Dedifferentiated amniotic fluid mesenchymal stem cell (primary cell): ENCODE measurements at regions not wholly inside any gene's neighbourhood (a gene's known extent, or its start where the extent isn't known, plus 50 kb on each side); places are given as distances from the start of the nearest gene placed in this dataset.
"Not testable (repeated sequence)": the region's sequence is repeated elsewhere in the genome, so short reads cannot be mapped to it uniquely, and the experiment has no call there.

ENCODE experiments used
- DNase-seq: peaks from one replicate; pipeline ENCODE4 v3.0.0-alpha.2; 2016; ENCODE audit errors: extremely low spot score

DNA sequence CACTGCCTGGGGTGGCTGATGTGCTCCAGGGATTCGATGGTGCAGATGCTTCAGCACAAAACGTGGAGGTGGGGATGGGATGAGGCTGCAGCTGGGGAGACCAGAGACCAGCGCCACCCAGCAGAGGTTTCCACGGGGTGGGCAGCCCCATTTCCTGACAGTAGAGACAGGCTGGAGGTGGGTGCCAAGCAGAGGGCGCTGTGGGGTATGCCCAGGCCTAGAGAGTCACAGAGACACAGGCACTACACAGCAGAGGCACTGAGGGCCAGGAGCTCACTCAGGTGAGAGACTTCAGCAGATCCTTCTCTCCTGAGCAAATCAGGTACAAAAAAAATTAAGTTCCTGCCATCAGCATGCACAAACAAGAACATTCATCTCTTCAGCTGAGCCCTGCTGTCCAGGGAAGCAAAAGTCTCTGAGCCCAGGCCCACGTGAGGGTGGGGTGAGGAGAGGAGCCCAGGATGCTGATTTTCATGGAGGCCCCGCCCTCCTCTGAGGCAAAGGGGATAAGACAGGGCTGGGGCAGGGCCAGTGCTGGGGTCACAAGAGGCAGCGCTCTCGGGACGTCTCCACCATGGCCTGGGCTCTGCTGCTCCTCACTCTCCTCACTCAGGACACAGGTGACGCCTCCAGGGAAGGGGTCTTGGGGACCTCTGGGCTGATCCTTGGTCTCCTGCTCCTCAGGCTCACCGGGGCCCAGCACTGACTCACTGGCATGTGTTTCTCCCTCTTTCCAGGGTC is 53.1 kb downstream of the GGTLC2 start:
- no peak for DNase-seq

- no peak for DNase-seq
Measured at GRCh38 chr22:22698263-22698750, 53.9 kb downstream of the GGTLC2 start.

- no peak for DNase-seq
Measured at GRCh38 chr22:22700631-22701030, 56.2 kb downstream of the GGTLC2 start.

GRCh38 chr22:22701557-22701956 is 57.1 kb downstream of the GGTLC2 start:
- DNase-seq, result not testable (repeated sequence)

DNA sequence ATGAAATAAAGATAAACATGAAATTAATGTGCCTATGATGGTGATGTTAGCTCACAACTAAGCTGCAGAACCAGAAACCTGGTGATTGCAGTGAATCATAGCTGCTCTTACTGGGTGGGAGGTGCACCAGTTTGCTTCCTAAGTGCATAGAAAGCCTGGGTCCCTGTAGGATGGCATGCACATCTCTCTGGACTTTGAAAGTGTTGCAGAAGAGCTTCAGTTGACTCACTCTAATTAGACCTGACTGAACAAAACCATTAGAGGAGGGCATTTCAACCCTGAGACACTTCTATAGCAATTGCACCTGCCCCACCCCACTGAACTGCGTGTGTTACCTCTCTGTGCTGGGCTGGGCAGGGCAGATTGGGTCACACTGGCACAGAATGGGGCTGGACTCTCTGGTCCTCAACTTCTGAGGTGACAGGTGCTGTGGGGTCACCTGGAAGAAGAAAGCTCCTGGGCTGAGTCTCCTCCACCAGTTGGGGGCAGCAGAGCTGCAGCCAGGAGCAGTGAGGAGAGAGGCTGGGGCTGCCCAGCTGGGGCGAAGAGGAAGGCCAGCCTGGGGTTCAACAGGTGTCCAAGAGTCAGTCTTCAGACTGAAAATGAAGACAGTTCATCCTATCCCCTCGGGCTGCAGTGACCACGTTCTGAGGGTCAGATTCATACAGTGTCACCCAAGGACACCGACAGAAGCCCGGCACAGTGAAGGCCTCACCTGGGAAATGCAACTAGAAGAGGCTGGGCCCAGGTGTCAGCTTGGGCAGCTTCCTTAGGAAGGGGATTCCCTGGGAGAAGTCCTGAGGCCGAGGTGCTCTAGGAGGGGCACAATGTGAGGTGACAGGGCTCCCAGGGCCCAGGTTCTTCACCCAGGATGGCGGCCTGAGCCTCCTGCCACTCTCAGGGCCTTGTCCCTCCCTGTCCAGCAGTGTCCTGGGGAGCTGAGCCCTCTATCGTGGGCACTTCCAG is 58.1 kb downstream of the GGTLC2 start:
- peak; percentile 12 for DNase-seq

- DNase-seq, result no peak
Measured at GRCh38 chr22:22703203-22703570, 58.8 kb downstream of the GGTLC2 start.

DNA sequence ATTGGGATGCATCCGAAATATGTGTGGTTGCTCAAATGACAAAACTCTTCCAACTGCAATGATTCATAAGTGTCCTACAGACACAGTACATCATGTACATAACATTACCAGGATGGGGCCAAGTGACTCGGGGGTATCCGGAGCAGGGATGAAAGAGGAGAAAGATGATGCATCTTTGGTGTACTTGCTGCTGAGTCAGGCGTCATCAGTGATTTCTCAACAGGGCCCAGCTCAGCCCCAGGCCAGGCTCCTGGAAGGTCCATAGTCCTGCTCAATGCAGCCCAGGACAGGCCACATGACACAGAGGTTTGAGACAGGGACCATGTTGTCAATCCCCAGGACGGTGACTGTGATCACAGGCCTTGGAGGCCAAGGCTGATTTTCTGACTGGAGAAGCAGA is 59.3 kb downstream of the GGTLC2 start:
- DNase-seq, result peak; percentile 14

DNA sequence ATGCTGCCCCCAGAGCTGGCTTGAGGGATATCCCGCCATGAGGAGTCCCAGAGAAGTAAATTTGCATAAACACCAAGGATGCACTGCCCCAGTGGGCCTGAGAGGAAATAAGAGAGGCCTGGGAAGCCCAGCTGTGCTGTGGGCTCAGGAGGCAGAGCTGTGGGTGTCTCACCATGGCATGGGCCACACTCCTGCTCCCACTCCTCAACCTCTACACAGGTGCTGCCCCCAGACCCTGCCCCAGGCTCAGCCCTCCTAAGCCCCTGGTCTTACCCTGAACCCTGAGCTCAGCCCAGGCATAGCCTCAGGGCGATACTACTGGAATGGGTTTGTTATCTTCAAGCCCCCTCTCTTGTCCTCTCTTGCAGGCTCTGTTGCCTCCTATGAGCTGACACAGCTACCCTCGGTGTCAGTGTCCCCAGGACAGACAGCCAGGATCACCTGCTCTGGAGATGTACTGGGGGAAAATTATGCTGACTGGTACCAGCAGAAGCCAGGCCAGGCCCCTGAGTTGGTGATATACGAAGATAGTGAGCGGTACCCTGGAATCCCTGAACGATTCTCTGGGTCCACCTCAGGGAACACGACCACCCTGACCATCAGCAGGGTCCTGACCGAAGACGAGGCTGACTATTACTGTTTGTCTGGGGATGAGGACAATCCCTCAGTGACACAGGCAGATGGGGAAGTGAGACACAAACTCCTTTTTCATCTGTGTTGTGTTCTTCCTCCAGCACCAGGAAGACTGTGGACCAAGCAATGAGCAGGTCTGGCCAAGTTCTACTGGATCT is 59.9 kb downstream of the GGTLC2 start:
- DNase-seq, result no peak

DNA sequence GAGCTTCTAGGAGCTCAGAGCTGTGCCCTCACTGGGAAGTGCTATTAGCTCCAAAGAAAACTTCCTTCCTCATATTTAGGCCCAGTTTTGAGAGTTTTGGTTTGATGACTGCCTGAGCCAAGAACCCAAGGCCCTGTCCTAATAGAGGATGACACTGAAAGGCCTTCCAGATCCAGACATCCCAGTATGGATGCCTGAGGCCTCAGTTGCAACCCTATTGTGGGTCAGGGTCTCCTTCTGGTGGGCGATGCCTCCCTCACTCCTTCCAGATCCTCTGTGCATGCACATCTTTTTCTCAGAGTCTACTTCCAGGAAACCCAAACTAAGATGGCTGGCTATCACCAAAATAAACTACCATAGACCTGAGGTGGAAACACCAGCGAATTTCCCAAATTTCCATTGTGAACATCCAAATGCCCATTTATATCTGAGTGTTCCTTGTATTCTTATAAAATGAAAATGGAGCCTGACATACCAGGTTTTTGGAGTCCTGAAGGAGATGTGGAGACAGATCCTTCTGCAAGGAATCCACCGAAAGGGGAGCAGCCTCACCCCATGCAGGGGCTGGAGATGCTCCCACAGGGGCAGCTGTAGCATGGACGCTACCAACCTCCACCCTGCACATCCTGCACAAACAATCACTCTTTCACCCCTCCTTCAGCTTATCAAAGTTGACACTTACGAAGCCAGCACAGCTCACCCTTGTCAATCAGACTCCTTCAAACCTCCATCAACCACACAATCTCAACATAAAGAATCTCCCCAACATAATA is 61.1 kb downstream of the GGTLC2 start:
- no peak for DNase-seq

DNA sequence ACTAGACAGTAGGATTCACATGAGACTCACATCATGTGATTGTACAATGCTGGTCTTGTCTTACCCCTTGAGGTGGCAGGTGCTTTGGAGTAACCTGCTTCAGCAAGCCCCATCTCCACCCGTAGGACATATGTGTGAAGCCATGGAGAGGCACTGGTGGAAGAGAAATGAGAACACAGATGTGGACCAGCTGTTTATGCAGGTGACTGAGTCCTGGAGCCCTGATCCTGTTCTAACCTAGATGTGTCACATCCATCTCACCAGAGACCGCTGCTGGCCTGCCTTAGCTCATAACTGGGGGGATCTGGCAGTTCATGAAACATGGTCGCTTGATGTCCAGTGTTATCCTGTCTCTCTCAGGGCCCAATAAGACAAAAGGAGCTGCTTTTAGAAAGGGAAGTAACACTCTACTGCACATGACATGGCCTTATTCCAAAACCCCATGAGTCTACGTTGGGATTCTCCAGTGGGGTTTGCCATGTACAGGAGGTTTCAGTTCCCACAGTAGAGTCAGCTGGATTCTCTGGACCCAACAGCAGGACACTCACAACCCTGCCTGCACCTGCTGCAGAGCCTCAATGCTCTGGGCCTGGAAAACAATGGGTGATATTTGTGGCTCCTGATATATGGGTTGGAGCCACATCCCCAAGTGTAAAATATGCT is 62.0 kb downstream of the GGTLC2 start:
- DNase-seq, result no peak

- DNase-seq, result no peak
Measured at GRCh38 chr22:22709719-22710445, 65.5 kb downstream of the GGTLC2 start.

DNA sequence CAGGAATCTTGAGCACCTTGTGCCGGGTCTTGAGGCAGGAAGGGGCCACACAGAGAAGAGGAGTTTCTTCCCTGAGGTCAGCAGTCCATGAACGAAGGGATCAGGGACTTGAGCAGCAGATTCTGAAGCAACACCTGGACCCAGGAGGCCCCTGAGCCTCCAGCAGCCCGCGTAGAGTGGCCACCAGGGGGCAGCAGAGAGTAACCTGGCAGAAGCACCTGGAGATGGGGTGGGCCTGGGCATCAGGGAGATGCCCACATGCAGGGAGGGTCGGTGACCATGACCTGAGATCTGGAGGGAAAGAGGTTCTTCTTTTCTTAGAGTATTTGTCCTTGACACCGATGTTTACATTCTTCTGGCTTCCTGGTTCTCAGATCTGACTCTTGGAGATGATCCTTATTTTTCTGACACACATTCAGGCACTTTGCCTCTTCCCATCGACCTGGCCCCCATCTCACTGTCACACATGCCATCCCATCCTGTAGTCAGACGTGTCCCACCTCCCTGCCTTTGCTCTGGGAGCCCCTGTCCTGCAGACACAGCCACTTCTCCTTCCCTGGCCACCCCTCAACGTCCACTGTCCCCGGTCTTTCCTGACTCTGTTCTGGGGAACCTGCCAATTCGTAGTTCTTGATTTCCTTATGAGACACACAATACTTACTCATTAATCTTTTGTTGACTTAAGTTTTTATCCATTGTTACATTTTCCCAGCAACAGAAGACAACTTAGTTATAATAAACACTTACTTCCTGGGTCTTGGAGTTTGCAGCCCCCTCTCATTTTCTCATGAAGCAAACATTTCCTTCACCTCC is 66.5 kb downstream of the GGTLC2 start:
- DNase-seq, result no peak

DNA sequence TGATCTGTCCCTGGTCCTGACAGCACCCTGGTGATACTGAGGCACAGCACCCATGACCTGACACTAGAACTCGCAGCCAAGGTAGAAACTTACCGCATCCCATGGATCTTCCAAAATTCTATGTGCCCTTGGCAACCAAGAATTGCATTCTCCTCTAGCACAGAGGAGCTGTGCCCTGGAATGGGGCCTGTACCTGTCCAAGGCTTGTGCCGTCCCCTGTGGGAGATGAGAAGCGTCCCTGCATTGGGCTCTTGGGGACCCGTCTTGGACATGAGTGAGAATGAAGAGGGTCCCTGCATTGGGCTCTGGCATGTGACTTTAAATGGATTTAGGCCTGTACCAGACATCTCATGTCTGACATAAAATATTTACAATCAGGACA is 67.1 kb downstream of the GGTLC2 start:
- no peak for DNase-seq

GRCh38 chr22:22712092-22712658 is 67.8 kb downstream of the GGTLC2 start:
- DNase-seq, result no peak

DNA sequence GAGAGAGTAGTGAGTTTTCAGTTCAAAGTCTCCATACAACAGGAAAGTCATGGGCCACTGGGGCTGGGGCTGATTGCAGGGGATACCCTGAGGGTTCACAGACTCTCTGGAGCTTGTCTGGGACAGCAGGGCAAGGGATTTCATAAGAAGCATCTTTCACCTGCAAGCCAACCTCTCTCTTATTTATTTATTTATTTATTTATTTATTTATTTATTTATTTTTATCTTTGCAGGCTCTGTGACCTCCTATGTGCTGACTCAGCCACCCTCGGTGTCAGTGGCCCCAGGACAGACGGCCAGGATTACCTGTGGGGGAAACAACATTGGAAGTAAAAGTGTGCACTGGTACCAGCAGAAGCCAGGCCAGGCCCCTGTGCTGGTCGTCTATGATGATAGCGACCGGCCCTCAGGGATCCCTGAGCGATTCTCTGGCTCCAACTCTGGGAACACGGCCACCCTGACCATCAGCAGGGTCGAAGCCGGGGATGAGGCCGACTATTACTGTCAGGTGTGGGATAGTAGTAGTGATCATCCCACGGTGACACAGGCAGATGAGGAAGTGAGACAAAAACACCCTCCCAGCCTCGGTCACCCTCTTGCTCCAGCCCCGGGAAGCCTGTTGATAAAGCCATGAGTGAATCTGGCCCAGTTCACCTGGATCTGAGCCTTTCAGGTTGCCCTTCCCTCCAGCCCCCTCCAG is 68.4 kb downstream of the GGTLC2 start:
- DNase-seq, result no peak

- no peak for DNase-seq
Measured at GRCh38 chr22:22713416-22713815, 69.0 kb downstream of the GGTLC2 start.

DNA sequence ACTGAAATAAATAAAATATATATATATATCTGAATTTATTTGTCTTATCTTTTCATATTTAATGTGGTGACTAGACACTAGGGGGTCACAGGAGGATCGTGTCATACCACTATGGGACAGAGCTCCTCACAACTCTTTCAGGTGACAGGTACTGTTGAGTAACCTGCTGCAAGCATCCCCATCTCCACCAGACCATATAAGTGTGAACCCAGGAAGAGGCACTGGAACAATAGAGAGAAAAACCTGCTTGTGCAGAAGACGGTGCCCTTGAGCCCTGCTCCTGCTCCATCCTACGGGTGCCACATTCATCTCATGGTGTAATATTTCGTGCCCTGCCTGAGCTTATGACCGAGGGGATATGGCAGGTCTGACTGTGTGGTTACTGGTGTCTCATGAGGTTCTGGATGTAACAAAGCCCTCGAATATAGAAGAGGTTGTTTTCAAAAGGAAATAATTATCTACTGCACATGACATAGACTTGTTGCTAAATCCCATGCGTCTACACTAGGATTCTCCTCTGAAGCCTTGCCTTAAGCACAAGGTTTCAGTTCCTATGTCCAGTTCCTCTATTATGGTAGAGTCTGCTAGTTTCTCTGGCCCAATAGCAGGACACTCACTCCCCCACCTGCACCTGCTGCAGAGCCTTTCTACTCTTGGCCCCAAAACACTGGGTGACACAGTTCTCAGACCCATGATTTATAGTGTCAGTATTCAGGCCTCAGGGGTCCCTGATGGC is 70.4 kb downstream of the GGTLC2 start:
- DNase-seq, result no peak
